A673 (cell line): ENCODE measurements at regions not wholly inside any gene's neighbourhood (a gene's known extent, or its start where the extent isn't known, plus 50 kb on each side); places are given as distances from the start of the nearest gene placed in this dataset.

Experiments used
- EZH2 ChIP-seq: fragments of 200-600 bp; sonication (generic); IDR thresholded peaks from 2 replicates; pipeline ENCODE4 v1.6.1; 2017; ENCODE audit warnings: borderline replicate concordance, low read depth, mild to moderate bottlenecking, mixed read lengths, antibody characterized with exemption, low read length; ENCODE audit not compliant: poor library complexity, severe bottlenecking
- TF ChIP-seq, protein P1 (sequence below): fragments of 300-800, 200-600 bp; sonication (generic); conservative IDR thresholded peaks from 2 replicates; pipeline ENCODE4 v1.5.1; 2017; ENCODE audit warnings: low read depth, mild to moderate bottlenecking, antibody characterized with exemption, low read length, moderate library complexity, mixed read lengths

DNA sequence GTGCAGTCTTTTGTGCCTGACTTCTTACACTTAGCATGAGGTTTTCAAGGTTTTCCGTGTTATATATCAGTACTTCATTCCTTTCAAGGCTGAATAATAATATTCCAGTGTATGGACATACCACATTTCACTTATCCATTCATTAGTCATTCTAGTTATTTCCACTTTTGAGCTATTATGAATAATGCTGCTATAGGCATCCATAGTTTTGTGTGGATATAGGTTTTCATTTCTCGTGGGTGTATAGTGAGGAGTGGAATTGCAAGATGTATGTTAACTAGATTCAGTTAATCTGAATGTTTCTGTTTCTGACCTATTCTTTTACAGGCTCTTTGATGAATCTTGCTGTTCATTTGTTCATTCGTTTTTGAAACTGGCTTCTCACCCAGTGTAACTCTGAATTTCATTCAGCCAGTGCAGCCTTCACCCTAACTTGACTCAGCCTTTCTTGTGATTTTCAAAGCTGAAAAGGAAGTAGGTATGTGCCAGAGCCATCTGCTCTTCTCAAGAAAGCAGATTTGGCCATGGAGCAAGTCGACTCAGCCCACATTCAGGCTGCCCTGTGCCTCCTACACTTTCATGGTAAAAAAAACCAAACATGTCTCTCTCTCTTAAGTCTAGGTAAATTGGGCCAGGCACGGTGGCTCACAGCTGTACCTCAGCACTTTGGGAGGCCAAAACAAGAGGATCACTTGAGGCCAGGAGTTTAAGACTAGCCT is 56.3 kb upstream of the NOCT start:
- TF ChIP-seq, protein P1, sequence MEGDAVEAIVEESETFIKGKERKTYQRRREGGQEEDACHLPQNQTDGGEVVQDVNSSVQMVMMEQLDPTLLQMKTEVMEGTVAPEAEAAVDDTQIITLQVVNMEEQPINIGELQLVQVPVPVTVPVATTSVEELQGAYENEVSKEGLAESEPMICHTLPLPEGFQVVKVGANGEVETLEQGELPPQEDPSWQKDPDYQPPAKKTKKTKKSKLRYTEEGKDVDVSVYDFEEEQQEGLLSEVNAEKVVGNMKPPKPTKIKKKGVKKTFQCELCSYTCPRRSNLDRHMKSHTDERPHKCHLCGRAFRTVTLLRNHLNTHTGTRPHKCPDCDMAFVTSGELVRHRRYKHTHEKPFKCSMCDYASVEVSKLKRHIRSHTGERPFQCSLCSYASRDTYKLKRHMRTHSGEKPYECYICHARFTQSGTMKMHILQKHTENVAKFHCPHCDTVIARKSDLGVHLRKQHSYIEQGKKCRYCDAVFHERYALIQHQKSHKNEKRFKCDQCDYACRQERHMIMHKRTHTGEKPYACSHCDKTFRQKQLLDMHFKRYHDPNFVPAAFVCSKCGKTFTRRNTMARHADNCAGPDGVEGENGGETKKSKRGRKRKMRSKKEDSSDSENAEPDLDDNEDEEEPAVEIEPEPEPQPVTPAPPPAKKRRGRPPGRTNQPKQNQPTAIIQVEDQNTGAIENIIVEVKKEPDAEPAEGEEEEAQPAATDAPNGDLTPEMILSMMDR = no peak
- TF ChIP-seq EZH2 = no peak
